HT1080 (cell line): ENCODE measurements at regions not wholly inside any gene's neighbourhood (a gene's known extent, or its start where the extent isn't known, plus 50 kb on each side); places are given as distances from the start of the nearest gene placed in this dataset.

ENCODE experiments used
- DNase-seq: peaks from one replicate; pipeline ENCODE4 v3.0.0-alpha.2; 2015; ENCODE audit warnings: low read depth

DNA sequence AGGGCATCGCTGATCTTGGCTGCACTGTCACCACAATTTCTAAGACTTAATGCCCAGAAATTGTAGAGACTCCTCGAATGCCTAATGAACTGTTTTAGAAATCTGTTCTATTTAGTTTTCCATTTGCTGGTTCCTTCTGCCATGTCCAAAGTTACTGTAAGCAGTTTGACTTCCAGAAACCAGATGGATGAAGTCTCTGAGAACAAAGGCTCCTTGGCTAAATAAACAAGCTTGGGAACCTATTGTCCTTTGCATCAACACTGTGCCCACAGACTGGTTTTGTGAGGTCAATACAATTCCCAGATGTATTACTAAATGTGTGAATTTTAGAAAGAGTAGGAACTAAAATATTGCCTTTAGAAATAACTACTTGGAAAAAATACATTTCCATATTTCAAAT lies 600.2 kb downstream of the NYAP2 start:
- no peak for DNase-seq

DNA sequence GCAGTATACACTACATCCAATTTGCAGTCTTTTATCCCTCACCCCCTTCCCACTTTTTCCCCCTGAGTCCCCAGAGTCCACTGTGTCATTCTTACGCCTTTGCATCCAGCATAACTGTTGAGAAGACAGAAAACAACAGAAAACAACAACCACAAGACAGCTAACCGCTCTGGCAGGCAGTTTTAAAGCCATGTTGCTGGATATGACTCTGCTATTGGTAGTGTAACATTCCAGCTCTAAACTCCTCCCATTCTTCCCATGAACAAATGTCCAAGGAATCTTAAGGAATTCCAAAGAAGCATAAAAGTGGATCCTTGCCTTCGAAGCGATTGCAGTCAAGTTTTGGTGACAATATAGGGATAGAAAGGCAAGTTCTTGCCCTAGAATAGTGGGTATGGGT lies 599.1 kb downstream of the NYAP2 start:
- peak; percentile 15 for DNase-seq

DNA sequence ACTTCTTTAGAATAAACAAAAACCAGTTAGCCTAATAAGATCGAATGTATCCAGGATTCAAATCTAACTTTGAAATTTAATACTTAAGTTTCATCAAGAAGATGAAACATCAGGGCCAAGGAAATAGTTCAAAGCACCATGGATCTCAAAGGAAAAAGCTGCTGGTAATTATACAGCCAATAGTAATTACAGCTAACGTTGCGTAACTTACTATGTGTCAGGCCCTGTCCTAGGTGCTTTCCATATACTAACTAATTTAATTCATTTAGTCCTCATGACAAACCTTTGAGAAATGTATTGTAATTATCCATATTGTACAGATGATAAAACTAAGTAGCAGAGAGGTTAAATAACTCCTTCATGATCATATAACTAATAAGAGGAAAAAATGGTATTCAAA lies 598.6 kb downstream of the NYAP2 start:
- DNase-seq, result no peak

DNA sequence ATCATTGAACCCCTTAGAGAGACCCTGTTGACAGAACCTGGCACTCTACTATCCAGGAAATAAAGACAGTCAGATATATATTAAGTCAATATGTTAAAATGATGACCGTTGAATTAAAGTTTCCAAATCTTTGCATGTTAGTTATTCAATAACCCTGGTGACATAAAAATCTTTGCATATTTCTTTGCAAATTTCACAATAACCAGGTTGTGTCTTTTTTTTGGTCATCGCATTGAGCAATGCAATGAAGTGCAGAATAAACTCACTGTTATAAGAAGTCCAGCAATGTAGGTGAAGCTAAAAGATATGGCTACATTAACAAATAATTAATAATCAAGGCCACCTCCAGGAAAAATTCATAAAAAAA lies 596.9 kb downstream of the NYAP2 start:
- no peak for DNase-seq

DNA sequence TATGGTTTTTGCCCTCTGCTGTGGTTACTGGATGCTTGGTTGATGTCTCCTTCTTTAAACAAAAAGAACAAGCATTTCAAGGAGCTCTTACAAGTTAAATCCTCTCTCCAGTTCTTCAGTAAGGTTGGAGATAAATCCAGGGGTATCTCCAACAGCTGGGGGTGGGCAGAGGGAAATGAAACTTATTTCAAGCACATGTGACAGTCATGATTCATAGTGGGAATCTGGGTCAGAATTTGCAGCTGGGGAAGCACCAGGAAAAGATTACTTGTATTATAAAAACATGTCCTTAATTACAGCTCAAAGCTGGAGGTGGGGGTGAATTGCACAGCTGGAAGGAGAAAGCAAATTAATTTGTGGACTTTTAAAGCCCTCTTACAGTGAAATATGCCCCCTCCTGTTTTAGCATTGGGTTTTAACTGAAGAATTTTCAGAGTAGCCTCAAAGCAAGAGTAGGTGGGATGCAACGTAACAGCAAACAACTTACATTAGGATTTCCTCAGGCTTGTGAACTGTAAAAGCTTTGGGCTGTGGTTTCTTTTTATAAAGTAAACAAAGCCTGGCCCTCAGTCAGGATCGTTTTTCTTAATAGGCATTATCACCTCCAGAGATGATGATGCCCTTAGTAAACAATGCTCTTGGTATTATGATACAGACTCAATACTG lies 596.4 kb downstream of the NYAP2 start:
- DNase-seq, result peak; percentile 46

DNA sequence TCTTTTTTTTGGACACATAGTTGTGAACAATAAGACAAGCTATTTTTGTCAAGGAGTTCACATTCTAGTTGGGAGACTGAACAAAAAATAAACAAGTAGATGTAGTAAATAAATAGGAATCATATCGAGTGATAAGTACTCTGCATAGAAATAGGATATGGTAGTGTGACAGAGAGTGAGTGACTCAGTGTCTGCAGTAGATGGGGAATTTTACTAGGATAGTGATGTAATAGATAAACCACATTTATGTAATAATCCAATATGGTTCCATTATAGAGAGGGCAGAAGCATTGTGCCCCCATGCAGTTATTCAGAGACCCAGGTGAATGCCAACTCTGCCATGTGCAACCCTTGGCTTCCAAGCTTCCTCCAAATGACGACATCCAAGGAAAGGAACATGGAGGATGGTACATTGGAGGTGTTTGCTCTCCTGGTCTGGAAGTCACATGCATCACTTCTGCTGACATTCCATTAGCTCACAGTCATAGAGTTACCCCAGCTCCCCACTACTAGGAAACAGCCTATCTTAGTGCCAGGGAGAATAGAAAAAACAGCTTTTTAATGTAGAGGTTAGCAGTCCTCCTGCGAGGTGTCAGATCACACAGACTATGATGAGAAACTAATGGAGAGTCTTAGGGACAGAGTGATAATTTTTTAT lies 595.4 kb downstream of the NYAP2 start:
- DNase-seq, result peak; percentile 69

DNA sequence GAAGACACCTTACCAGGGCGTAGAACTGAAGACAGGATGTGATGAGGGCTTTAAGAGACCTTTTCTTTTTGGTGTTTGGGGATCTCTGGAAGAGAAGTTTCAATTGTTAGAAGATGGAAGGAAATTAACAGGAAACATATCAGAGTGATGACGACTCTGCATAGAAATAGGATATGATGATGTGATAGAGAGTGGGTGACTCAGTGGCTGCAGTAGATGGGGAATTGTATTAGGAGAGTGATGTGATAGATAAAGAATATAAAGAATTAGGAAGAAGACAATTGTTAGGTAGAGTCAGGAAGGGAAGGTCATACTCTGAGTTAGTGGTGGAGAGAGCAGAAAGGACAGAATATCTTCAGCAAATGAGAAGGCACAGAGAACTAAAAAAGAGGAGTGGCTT lies 593.9 kb downstream of the NYAP2 start:
- DNase-seq, result peak; percentile 62

DNA sequence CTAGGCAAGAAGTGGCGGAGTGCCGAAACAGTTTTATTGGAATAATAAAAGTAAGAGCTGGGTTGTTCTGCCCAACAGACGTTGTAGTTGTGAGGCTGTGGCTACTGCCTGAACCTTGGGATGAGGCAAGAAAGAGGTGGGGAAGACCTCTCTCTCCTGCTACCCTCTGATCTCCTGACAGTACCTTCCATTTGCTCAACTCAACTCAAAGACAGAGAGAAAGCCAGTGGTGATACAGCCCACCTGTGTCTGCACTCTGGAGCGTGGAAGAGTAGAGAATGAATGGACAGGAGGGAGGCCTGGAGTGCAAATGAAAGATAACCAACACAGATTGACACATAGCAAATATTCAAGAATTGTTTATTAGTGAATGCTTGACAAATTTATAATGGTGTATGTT lies 590.3 kb downstream of the NYAP2 start:
- no peak for DNase-seq

DNA sequence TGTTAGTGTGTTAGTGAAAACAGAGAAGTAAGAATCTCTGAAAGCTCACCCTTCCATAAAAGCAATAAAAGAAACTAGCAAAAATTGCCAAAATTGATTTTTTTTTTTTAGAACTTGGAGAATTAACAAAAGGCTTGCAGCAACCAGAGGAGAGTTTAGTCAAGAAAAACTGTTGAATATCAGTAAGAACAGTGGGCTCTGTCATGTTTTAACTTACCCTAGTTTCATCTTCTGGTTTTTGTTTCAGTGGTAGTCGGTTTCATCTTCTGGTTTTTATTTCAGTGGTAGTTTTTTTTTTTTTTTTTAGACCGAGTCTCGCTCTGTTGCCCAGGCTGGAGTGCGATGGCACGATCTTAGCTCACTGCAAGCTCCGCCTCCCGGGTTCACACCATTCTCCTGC lies 580.9 kb downstream of the NYAP2 start:
- DNase-seq, result no peak

DNA sequence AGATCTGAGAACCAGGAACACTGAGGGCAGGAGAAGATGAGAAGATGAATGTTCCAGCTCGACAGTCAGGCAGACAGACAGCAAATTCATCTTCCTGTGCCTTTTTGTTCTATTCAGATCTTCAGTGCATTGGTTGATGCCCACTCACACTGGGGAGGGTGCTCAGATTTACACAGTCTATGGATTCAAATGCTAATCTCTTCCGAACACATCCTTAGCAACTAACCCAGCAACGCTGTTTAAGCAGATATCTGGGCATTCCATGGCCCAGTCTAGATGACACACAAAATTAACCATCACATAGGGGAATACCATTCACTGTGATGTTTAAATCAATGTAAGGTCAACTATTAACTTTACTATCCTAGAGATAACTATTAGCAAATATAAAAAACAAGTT lies 571.9 kb downstream of the NYAP2 start:
- no peak for DNase-seq

DNA sequence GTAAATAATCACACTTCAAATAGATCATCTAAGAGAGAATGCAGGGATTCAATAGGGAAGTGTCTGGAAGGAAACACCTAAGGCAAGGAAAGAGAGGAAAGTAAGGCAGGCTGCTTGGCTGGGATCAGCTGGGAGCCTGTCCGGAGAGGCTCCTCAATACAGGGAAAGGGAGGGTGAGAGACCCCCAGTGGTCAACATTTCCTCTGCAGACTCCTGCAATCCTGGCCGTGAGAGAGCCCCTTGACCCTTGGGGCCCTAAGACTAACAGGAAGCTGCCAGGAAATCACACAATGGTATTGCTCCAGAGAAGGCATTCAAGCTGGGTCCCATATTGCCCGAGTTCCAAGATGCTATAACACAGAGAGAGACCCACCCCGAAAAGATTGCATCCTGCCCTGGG lies 549.4 kb downstream of the NYAP2 start:
- no peak for DNase-seq

DNA sequence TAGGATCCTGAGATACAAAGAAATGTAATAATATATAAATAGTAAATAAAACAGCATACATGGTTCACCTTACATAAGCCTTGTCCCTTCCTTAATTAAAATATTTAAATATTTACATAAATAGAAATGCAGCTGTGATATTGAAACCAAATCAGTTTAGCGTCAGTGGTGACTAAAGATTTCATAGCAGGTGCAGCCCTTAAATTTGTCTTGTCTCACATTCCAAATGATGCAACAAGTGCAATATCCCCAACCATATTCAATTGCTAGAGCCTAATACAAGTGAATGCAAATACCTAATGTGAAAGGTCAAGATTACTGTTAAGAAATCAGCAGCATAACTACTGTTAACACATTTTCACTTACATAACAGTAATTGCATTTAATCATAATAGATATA lies 539.5 kb downstream of the NYAP2 start:
- no peak for DNase-seq

DNA sequence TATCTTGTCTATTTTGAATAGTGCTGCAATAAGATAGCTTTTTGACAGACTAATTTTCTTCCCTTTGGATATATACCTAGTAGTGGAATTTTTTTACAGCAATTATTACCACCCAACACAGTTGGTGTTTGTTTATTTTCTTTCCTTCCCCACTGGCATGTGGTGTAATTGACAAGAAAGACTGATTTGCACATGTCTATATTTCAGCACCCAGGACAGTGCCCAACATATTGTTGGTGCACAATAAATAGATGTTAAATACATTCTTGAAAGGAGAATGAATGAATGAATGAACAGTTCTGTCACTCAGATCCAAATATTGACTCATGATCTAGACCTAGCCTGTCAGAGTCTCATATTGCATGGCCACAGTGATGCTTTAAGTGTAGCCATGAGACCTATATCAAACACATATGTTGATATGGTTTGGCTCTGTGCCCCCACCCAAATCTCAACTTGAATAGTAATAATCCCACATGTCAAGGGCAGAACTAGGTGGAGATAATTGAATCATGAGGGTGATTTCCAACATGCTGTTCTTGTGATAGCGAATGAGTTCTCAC lies 538.2 kb downstream of the NYAP2 start:
- no peak for DNase-seq

DNA sequence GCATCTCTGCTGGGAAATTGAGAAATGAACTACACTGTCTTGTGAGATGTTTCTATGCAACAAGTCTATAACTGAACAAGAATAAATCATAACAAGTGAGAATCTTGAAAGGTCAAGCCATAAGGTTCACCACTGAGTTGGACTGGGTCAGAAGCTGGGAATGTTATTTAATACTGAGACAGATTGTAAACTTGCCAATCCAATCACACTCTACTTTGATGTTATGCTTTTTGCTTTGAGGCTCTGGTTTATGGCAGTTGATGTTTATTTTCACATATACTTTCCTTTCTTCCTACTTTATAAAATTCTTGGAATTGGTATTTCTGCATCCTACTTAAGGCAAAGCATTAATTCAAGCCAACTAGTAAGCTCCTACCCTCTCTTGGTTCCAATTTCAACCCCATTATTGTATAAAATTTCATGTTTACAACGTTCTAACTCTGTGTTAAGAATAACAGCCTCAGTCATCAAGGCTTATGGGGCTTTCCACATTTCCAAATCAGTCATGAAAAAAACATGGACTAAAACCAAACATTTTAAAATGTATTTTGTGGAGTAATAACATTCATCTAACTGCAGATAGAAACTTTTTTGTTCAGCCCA lies 533.4 kb downstream of the NYAP2 start:
- DNase-seq, result no peak

DNA sequence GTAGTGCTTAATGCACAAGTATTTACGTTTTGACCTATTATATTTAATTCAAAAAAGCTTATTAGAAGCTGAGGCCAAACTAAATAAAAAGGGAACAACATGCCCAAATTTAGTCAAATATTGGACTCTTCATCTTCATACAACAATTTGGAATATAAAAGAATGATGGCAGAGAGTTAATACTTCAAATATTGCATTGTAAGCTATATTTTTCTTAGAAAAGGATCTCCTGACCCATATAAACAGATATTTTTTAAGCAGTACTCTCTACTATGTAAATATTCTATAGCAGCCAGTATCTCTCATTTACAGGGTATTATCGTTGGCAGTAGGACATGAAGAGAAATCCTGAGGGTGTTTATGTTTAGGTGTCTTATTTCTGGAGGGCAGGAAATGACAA lies 531.2 kb downstream of the NYAP2 start:
- peak; percentile 43 for DNase-seq

DNA sequence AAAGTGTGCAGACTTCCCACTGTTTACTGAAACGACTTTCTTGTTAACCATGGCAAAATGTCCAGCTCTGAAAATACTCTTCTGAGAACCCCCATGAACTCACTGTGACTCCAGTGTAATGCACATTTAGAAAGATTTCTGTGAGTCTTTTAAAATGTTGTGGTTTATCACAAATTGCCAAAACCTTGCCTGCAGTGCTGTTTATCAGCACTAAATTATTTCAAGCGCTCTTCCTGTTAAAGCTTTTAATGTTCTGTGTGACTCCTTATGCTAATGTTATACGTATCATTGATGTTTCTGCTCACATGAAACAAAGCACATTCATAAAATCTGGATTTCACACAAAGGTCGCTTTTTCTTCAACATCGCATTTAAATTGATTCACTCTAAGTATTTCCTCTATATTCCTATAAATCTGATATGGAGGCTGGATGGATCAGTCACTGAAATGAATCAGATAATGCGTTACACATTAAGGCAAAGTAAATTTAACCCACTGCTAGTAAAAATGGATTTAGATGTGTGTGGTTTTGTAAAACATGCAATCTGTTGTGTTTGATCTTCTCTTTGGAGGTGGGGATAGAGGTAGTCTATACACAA lies 521.2 kb downstream of the NYAP2 start:
- no peak for DNase-seq

DNA sequence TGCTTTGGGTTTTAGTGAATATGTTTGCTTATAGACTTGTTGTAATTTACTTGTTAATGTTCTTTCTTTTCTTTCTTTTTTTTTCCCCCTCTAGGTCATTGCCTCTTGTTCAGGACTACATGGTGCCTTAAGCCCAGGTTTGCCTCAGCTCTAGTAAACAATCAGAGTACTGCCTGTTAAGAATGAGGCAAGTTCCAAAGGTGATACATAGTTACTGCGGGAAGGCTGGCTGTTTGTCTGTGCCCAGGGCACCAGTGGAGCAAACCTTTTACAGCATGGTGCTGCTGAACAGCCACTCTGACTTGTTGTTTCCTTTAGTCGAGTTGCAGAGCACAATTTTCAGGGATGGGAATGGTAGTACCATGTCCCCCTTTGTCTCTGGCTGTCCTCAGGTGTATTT lies 517.2 kb downstream of the NYAP2 start:
- no peak for DNase-seq

DNA sequence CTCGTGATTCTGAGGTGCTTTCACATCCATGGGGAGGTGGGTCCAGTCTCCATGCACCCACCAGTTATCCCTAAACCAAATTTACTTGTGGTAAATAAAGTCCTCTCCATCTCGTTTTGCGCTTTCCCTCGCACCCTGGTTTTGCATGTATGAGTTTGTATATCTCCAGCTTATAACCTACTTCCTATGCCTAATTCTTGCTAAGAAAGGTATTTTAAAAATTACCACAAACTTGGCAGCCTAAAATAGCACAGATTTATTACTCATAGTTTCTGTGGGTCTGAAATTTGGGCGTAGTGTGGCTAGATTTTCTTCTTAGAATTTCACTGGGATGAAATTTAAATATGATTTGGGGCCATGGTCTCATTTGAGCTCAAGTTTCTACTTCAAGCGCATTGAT lies 511.5 kb downstream of the NYAP2 start:
- no peak for DNase-seq

DNA sequence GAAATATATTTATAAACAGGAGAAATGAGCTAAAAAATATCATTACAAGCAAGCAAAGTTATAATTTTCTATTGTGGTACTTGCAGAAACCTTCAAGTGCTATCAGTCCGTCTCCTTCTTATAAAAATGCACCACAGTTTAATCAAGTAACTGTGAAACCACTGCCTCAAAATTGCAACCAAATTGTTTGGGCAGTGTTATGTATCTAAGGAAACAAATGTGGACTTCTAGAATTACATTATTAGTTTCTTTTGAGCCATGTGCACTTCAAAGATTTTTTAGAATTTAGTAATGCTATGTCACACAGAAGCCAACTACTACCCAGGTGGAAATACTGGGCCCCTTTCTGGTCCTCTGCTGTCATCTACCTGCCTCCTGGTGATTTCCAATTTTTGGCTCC lies 495.6 kb downstream of the NYAP2 start:
- no peak for DNase-seq

DNA sequence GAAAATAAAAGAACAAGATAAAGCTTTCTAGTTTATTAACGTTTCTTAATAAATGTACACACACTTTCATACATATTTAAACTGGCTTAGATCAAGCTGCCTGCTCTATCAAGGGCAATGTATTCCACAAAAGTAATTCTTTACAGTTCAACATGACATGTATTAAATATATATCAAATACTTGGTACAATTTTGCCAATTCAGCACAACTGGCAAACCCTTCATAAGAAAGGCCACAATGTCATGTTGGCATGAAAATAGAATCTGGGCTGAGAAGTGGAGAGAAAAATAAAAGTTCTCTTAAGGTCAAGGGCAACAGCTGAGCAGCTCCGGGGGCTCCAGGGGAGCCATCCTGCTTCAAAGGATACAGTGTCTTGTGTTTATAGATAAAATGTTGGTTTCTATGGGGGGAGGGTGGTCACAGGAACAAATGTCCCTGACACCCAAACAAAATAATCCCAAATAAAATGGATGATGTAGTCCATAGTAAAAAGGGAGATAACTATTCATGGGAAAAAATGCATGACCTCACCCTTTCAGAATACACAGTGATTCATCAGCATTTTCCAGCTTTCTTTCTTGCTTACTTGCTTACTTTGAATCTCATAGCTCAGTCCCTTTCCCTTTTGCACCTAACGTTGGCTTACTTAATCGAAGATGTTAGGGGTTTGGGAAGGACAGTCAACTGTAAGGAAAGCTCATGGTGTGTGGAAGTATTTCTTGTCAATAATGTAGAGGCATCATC lies 494.9 kb downstream of the NYAP2 start:
- DNase-seq, result peak; percentile 64

DNA sequence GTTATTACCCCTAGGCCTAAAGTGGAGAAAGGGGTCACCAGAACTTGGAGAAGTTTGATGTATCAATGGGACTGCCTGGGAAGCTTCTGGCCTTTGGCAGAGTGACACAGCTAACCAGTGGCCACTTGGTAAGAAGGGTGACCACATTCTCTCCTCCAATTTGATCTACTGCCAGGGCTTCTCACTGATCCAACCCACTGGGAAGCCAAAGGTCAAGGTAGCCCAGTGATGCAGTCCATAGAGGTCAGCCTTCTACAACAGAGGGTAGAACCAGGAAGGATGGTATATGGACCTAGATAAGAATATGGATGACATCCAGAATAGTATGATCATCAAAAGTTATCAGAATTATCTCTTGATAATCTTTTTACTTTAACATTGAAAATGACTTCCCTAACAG lies 493.6 kb downstream of the NYAP2 start:
- DNase-seq, result no peak

DNA sequence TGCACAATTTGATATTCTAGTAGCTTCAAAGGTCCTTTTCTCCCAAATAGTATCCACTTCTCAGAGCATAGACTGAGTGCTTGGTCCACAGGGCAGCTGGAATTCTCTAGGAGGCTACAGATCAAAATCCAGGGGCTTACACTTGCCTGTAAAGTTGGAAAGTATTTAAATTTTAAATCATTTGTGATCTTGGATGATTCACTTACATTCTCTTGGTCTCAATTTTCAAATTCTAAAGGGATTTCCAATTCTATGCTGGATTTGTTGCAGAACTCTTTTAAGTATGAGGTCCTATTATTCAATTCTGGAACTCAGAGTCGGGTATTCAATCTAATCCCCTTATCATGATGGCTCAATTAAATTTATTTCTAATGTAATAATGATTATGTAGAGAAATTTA lies 492.3 kb downstream of the NYAP2 start:
- DNase-seq, result no peak
